HG03442 (cell line): ENCODE measurements at regions not wholly inside any gene's neighbourhood (a gene's known extent, or its start where the extent isn't known, plus 50 kb on each side); places are given as distances from the start of the nearest gene placed in this dataset.
"Not testable (repeated sequence)": the region's sequence is repeated elsewhere in the genome, so short reads cannot be mapped to it uniquely, and the experiment has no call there.

ENCODE experiments used
- ATAC-seq: cut with Tn5 transposase; IDR thresholded peaks from one replicate; pipeline ENCODE4 v1.9.1; 2021; ENCODE audit warnings: mild to moderate bottlenecking, moderate library complexity; ENCODE audit not compliant: unreplicated experiment

GRCh38 chr9:13832446-13832845, 481.5 kb downstream of the NFIB start:
- no peak for ATAC-seq

- no peak for ATAC-seq
These were observed 490.9 kb downstream of the NFIB start for GRCh38 chr9:13823026-13823425.

GRCh38 chr9:13817754-13818278, 496.1 kb downstream of the NFIB start:
- no peak for ATAC-seq

GRCh38 chr9:13816837-13817236, 497.1 kb downstream of the NFIB start:
- ATAC-seq = no peak

DNA sequence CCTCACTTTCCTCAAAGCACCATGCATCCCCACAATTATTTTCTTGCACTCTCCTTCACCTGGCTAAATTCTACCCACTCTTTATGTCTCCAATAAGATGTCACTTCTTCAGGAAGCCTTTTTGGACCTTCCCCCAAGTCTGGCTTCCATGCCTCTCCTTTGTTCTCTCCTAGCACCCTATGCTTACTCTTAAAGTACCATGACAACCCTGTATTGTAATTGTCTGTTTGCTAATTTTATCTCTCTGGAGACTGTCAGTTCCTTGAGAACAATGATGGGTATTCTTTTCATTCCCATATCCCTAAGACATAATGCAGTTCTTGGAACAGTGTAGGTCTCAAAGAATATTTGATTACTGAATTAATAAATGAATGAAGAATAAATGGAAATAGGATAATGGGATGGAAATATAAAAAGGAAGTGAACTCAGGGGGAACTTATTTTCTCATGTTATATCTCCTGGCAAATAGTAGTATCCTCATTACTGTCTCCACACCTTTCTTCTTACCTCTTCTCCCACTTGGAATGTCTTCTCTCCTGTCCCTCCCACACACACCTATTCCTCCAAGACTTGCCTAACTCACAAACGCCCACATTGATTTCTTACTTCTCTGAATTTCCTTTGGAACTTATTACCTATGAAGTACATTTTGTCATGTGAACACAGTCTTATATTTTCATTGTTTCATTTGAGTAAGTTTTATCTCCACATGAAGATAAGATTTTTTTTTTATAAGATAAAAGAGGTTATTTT, 499.1 kb downstream of the NFIB start:
- no peak for ATAC-seq

DNA sequence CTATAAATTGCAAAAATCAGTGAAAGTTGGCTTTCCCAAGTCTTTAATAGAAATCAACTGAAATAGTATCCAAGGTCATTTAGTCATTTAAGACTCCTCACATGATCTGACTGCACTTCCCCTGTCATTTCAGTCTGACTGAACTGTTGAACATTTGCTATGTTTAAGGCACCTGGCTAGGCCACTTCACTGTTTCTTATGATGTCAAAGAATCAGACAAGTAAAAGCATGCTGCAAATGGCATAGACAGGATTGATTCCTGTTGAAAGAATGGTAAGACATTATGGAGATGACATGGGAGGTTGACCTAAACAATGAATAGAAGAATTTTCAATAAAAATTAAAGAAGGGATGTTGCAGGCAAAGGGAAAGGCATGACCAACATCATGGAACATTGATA, 502.1 kb downstream of the NFIB start:
- no peak for ATAC-seq

DNA sequence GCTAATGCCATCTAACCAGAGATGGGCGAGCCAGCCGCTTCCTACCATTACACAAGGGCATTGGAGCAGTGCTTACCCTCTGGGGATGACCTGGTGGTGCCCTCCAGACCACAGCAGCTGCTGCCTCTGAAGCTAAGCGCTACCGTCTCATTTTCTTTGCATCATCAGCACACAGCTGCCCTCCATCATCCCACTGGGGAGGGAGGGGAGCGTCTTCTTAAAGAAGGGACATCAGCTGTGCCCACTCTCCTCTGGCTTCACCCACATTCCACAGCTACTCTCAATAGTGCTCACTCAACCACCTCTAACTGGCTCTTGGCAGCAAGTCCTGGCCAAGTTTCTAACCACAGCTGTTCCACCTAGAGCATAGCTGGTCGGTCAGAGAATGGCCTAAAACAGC, 503.4 kb downstream of the NFIB start:
- ATAC-seq = no peak

DNA sequence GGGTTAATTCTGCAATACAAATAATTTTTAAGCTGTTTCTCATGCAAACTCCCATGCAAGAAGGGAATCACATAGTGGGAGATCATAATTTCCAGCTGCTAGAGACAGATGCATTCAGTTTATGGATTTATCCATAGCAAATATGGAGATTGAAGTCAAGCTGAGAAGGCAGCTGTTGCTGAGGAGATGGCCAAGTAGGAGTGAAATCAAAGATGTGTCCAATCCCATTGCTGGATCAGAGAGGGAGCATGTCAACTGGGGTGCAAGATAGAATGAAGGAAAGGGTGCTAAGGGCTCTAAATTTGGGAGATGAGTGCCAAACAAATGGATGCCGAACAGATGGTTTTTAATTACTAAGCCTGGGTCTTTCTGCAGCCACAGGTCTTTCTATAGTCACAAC, 504.5 kb downstream of the NFIB start:
- no peak for ATAC-seq

- no peak for ATAC-seq
These were observed 506.8 kb downstream of the NFIB start for GRCh38 chr9:13807118-13807517.

- ATAC-seq = no peak
These were observed 507.2 kb downstream of the NFIB start for GRCh38 chr9:13806714-13807113.

- no peak for ATAC-seq
These were observed 508.4 kb downstream of the NFIB start for GRCh38 chr9:13805546-13805945.

GRCh38 chr9:13804532-13804931, 509.4 kb downstream of the NFIB start:
- no peak for ATAC-seq

DNA sequence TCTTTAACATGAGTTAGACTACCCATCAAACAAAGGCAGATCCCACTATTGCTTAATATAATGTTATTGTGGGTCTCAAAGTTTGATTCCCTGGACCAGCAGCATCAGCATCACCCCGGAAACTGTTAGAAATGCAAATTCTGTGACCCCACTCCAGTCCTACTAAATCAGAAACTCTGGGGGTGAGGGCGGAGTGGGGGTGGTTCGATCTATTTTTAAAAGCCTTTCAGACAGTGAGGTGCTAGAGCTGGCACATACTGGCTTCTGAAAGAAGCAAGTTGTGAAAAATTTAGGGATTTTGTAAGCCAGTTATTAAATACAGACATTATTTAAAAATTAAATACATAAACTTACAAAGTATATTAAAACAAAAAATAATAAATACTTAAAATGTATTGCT, 513.2 kb downstream of the NFIB start:
- no peak for ATAC-seq

GRCh38 chr9:13797701-13798100, 516.2 kb downstream of the NFIB start:
- ATAC-seq = not testable (repeated sequence)

GRCh38 chr9:13791816-13792215, 512.3 kb upstream of the MPDZ start:
- no peak for ATAC-seq

GRCh38 chr9:13790055-13790454, 510.6 kb upstream of the MPDZ start:
- no peak for ATAC-seq

DNA sequence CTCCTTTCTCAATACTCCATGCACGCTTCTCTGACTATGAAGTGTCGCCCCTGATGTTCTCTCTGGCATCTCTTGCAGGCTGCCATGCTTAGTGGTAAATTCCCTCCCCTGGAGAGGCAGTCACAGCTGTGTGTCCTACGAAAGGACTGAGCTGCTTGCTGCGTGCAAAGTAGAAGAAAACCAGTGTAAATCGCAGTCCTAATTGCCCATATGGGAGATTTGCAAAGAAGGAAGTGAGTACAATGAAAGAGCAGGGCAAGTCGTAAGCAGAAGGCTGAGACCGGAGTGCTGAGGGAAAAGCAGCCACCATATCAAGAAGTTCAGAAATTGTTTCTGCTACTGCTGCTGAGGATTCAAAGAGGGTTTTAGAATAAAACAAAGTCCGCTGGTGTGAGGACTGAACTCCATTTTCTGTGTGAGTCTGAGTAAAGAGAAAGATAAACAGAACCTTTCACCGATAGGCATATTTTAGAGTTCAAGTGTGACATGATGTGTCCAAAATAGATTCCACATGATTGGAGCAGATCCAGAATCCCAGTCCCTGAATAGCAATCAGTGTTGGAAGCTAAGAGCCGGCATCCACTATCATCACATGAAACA, 507.8 kb upstream of the MPDZ start:
- no peak for ATAC-seq

DNA sequence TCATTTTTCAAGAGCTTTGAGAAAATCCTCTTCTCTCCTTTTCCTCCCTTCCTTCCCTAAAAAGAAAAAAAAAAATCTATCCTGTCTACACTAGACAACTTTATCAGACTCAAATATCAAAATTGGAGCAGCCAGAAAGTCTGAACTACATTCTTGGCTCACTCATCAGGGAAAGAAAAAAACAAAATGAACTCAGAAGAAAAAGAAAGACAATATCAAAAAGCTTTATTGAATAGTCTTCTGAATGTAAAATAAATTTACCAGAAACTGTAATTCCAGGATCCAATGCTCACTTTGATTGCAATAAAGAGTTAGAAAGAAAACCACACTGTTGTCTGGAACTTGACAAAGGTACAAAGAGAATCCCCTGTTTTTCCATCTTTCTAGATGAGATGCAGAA, 507.2 kb upstream of the MPDZ start:
- no peak for ATAC-seq

GRCh38 chr9:13786131-13786530, 506.6 kb upstream of the MPDZ start:
- no peak for ATAC-seq

- ATAC-seq = no peak
These were observed 499.6 kb upstream of the MPDZ start for GRCh38 chr9:13779106-13779505.

DNA sequence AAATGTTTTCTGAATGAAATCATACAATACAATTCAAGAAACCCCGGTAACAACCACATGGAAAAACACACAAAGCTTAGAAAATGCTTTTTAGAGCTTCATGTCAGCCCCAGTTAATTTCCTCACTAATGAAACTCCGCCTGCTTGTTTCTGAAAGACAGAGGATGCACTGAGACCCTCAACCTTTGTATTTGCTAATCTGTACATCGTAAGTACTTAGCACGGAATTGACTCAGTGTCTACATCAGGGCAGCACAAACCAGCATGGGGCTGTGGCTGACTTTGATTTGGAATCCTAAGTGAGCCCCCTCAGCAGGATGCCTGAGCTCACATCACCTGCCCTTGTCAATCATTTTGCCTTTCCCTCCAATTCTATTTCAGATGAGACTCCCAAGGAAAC, 499.1 kb upstream of the MPDZ start:
- no peak for ATAC-seq

DNA sequence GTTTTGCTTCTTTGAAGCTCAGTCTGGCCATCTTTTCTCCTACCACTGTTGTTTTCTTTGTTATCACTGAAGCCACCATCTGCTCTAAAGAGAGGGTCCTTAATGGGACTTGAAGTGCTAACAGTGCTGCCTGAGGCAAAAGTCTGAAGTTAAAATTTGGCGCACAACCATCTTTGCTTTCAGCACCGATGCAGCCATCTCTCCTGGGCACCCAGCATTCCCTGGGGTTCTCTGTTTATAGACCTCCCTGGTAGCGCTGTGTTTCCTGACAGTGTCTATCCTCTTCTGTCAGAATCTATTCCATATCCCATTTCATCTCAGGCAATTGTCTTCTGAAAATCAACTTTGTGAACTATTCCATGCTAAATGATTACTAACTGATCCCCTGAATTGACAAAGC, 491.5 kb upstream of the MPDZ start:
- ATAC-seq = no peak

DNA sequence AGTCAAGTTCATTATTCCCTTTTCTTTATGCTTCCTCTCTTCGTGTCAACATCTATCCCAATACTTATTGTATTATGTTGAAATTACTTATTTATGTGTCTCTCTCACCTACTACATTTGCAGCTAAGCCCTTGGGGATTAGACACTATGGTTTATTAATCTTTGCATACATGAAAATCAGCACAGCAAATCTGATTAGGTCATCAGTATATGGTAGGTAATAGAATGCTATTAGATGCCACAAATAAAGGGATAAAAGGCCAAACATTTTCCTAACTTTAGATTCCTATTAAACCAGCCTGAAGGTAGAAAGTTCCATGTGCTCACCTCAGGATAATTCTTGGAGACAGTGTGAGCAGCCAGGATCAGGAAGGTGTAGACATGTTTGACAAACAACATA, 490.1 kb upstream of the MPDZ start:
- ATAC-seq = no peak
